Endodermal cell (in vitro differentiated cells): ENCODE measurements at regions not wholly inside any gene's neighbourhood (a gene's known extent, or its start where the extent isn't known, plus 50 kb on each side); places are given as distances from the start of the nearest gene placed in this dataset.

ENCODE experiments used
- DNase-seq: peaks from one replicate; pipeline ENCODE4 v3.0.0-alpha.2; 2017
- H3K27ac ChIP-seq: 2 replicates; pipeline ENCODE4 v1.5.1; 2013; ENCODE audit warnings: mild to moderate bottlenecking, low read depth, low read length, moderate library complexity
- H3K27me3 ChIP-seq: 2 replicates; pipeline ENCODE4 v1.6.1; 2013; ENCODE audit warnings: mild to moderate bottlenecking, low read length, moderate library complexity; ENCODE audit not compliant: insufficient read depth, control insufficient read depth, poor library complexity, severe bottlenecking
- H3K36me3 ChIP-seq: 2 replicates; pipeline ENCODE4 v1.7.0; 2013; ENCODE audit warnings: mild to moderate bottlenecking, low read length, moderate library complexity; ENCODE audit not compliant: control insufficient read depth, insufficient read depth
- H3K4me1 ChIP-seq: one replicate; pipeline ENCODE4 v1.7.0; 2013; ENCODE audit warnings: low read length; ENCODE audit not compliant: control insufficient read depth, insufficient read depth
- H3K4me3 ChIP-seq: 2 replicates; pipeline ENCODE4 v1.5.1; 2013; ENCODE audit warnings: mild to moderate bottlenecking, low read length, moderate library complexity
- H3K9ac ChIP-seq: 2 replicates; pipeline ENCODE4 v1.6.1; 2013; ENCODE audit warnings: mild to moderate bottlenecking, low read length, moderate library complexity; ENCODE audit not compliant: poor library complexity, severe bottlenecking; ENCODE audit errors: extremely low read depth
- H3K9me3 ChIP-seq: 2 replicates; pipeline ENCODE4 v1.6.1; 2013; ENCODE audit warnings: mild to moderate bottlenecking, low read length, moderate library complexity; ENCODE audit not compliant: control insufficient read depth
- H3K27ac Mint-ChIP-seq: 2 replicates; pipeline ENCODE4 v1.8.0; 2020; ENCODE audit warnings: mixed read lengths
- H3K27me3 Mint-ChIP-seq: 2 replicates; pipeline ENCODE4 v1.8.0; 2021; ENCODE audit warnings: mild to moderate bottlenecking, mixed read lengths; ENCODE audit not compliant: insufficient read depth
- H3K36me3 Mint-ChIP-seq: 2 replicates; pipeline ENCODE4 v1.8.0; 2020; ENCODE audit warnings: low read depth, mixed read lengths
- H3K4me1 Mint-ChIP-seq: 2 replicates; pipeline ENCODE4 v1.8.0; 2020; ENCODE audit warnings: mixed read lengths
- H3K4me3 Mint-ChIP-seq: 2 replicates; pipeline ENCODE4 v1.8.0; 2020; ENCODE audit warnings: mild to moderate bottlenecking, moderate library complexity, mixed read lengths
- H3K9me3 Mint-ChIP-seq: 2 replicates; pipeline ENCODE4 v1.8.0; 2020; ENCODE audit warnings: mild to moderate bottlenecking, mixed read lengths
- CTCF ChIP-seq: fragments of 200-600 bp; sonication (generic); conservative IDR thresholded peaks from 2 replicates; pipeline ENCODE4 v1.5.0; 2021; ENCODE audit warnings: antibody characterized with exemption, mild to moderate bottlenecking
- WGBS, 2 experiments: methylation state at CpG; one replicate each; pipeline versions ENCODE4 v1.1.5 to v1.1.7; 2013; ENCODE audit warnings: missing lambda C conversion rate in 2 of 2, mixed read lengths in 1 of 2; ENCODE audit not compliant: insufficient coverage in 1 of 2, insufficient read length in 1 of 2; 5-methylcytosine and 5-hydroxymethylcytosine counted together

- Histone ChIP-seq H3K36me3 (no peaks in the 10 kb centered on the region), H3K4me3 (no peak overlapping the region), H3K9ac (no peak overlapping the region), H3K4me1 (no peaks in the 10 kb centered on the region), H3K9me3 (no peaks in the 10 kb centered on the region), H3K27ac (no peak overlapping the region), H3K27me3 (no peaks in the 10 kb centered on the region)
- DNase-seq = no peak
- no peak for TF ChIP-seq CTCF
- Mint-ChIP-seq H3K4me1 (no peaks in the 10 kb centered on the region), H3K36me3 (no peaks in the 10 kb centered on the region), H3K4me3 (no peak overlapping the region), H3K27ac (no peak overlapping the region), H3K9me3 (no peaks in the 10 kb centered on the region), H3K27me3 (no peaks in the 10 kb centered on the region)
- WGBS, 2 experiments = 100% methylated on average over 2 of the region's 2 CpGs; no CpG with 5 or more reads in 1 of the 2 experiments
Observed at GRCh38 chr2:82781176-82781915, 1677.7 kb downstream of the SUCLG1 start.

- 89 to 93% methylated on average over 4 to 7 of the region's 7 CpGs for WGBS, 2 experiments
- TF ChIP-seq CTCF = no peak
Observed at GRCh38 chr2:82780050-82780449, 1679.0 kb downstream of the SUCLG1 start.

GRCh38 chr2:82752396-82752795 is 1706.7 kb downstream of the SUCLG1 start:
- Mint-ChIP-seq H3K9me3 (peaks cover 24% of the 10 kb centered on the region), H3K27ac (no peak overlapping the region), H3K4me3 (no peak overlapping the region), H3K4me1 (no peaks in the 10 kb centered on the region), H3K36me3 (no peaks in the 10 kb centered on the region), H3K27me3 (no peaks in the 10 kb centered on the region)
- H3K9me3 ChIP-seq = peaks cover 6% of the 10 kb centered on the region
- H3K27me3 ChIP-seq = no peaks in the 10 kb centered on the region
- TF ChIP-seq CTCF = no peak
- no peaks in the 10 kb centered on the region for H3K4me1 ChIP-seq
- no peaks in the 10 kb centered on the region for H3K36me3 ChIP-seq
- no peak overlapping the region for H3K4me3 ChIP-seq
- DNase-seq = no peak
- no peak overlapping the region for H3K27ac ChIP-seq
- 84 to 100% methylated on average over 1 to 2 of the region's 2 CpGs for WGBS, 2 experiments
- no peak overlapping the region for H3K9ac ChIP-seq

More at GRCh38 chr2:82780050-82780449, 1679.0 kb downstream of the SUCLG1 start:
- Mint-ChIP-seq H3K27me3 (no peaks in the 10 kb centered on the region), H3K27ac (no peak overlapping the region), H3K9me3 (no peaks in the 10 kb centered on the region), H3K4me3 (no peak overlapping the region), H3K4me1 (no peaks in the 10 kb centered on the region), H3K36me3 (no peaks in the 10 kb centered on the region)
- no peak for DNase-seq
- H3K27ac ChIP-seq = no peak overlapping the region
- H3K36me3 ChIP-seq = no peaks in the 10 kb centered on the region
- no peaks in the 10 kb centered on the region for H3K9me3 ChIP-seq
- no peaks in the 10 kb centered on the region for H3K4me1 ChIP-seq
- H3K4me3 ChIP-seq = no peak overlapping the region
- no peak overlapping the region for H3K9ac ChIP-seq
- H3K27me3 ChIP-seq = no peaks in the 10 kb centered on the region
